Activated naive CD4-positive, alpha-beta T cell treated with anti-CD3 and anti-CD28 coated beads for 36 hours (primary cell): ENCODE measurements at regions not wholly inside any gene's neighbourhood (a gene's known extent, or its start where the extent isn't known, plus 50 kb on each side); places are given as distances from the start of the nearest gene placed in this dataset.

ENCODE experiments used
- CTCF ChIA-PET: fragments of 350-600 bp; sonication (Branson Sonifier 250); formaldehyde crosslinking; loops from one replicate; lab custom pipeline; 2021; ENCODE audit warnings: antibody characterized with exemption; lab: Charles Lee
- DNase-seq: peaks from one replicate; pipeline ENCODE4 v3.0.0-alpha.2; 2020
- H3K27ac Mint-ChIP-seq: one replicate; pipeline ENCODE4 v1.8.0; 2021; ENCODE audit warnings: mild to moderate bottlenecking, mixed read lengths
- H3K27me3 Mint-ChIP-seq: one replicate; pipeline ENCODE4 v1.8.0; 2021; ENCODE audit warnings: low read depth, mixed read lengths
- H3K36me3 Mint-ChIP-seq: one replicate; pipeline ENCODE4 v1.8.0; 2021; ENCODE audit warnings: low read depth, mixed read lengths
- H3K4me1 Mint-ChIP-seq: one replicate; pipeline ENCODE4 v1.8.0; 2021; ENCODE audit warnings: low read depth, mixed read lengths
- H3K4me3 Mint-ChIP-seq: one replicate; pipeline ENCODE4 v1.8.0; 2021; ENCODE audit warnings: mild to moderate bottlenecking, moderate library complexity, mixed read lengths
- H3K9me3 Mint-ChIP-seq: one replicate; pipeline ENCODE4 v1.8.0; 2021; ENCODE audit warnings: mixed read lengths
- intact Hi-C: fragments of 100-400 bp; cut with micrococcal nuclease; formaldehyde crosslinking; loops from one replicate; pipeline ENCODE4 v1.15.1; 2023

DNA sequence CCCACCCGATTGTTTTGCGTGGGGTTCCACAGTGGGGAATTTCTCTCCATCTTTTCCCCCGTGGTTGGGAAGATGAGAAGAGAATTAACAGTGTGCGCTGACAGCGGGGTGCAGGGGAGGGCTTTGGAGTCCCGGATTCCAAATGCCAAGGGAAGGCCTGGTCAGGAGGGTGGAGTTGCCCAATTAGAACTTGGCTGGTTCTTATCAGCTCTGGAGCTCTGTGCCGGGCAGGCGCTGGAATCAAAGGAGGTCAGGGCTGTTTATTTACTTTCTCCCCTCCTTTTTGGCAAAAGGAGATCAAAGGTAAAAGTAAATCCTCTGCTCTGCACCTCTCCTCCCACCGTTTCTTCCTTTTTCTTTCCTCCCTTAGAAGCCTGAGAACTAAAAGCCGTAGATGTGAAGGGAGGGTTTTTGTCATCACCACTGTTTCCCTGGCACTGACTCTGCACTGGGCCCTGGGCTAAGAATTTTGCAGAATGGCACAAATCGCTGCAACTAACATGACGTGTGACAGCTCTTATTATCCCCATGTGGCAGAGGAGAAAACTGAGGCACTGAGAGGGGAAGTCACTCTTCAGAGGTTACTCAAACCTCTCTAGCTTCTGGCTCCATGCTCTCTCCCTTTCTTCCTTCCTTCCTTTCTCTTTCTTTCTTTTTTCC, 95.2 kb upstream of the ZNF716 start:
- intact Hi-C loops: no loop called here
- no peaks in the 10 kb centered on the region for H3K4me1 Mint-ChIP-seq
- H3K27ac Mint-ChIP-seq: no peak overlapping the region
- H3K9me3 Mint-ChIP-seq: peaks cover 25% of the 10 kb centered on the region
- no peaks in the 10 kb centered on the region for H3K27me3 Mint-ChIP-seq
- no peak for DNase-seq
- no peak overlapping the region for H3K4me3 Mint-ChIP-seq
- peaks cover 5% of the 10 kb centered on the region for H3K36me3 Mint-ChIP-seq
- CTCF ChIA-PET: no interaction called here

GRCh38 chr7:57361406-57361805, 88.6 kb upstream of the ZNF716 start:
- H3K4me3 Mint-ChIP-seq: no peak overlapping the region
- DNase-seq: no peak
- peaks cover 4% of the 10 kb centered on the region for H3K36me3 Mint-ChIP-seq
- intact Hi-C loops: no loop called here
- H3K4me1 Mint-ChIP-seq: no peaks in the 10 kb centered on the region
- H3K27ac Mint-ChIP-seq: no peak overlapping the region
- H3K9me3 Mint-ChIP-seq: peaks cover 31% of the 10 kb centered on the region
- CTCF ChIA-PET: no interaction called here
- H3K27me3 Mint-ChIP-seq: no peaks in the 10 kb centered on the region

- intact Hi-C loops: no loop called here
- CTCF ChIA-PET: no interaction called here
- Mint-ChIP-seq H3K4me3 (no peak overlapping the region), H3K9me3 (peaks cover 36% of the 10 kb centered on the region), H3K27ac (no peak overlapping the region), H3K27me3 (no peaks in the 10 kb centered on the region), H3K4me1 (no peaks in the 10 kb centered on the region), H3K36me3 (peaks cover 7% of the 10 kb centered on the region)
- no peak for DNase-seq
These were observed 87.1 kb upstream of the ZNF716 start for GRCh38 chr7:57362868-57363267.

GRCh38 chr7:57363321-57363720, 86.7 kb upstream of the ZNF716 start:
- DNase-seq: no peak
- CTCF ChIA-PET: no interaction called here
- intact Hi-C loops: no loop called here
- no peaks in the 10 kb centered on the region for H3K27me3 Mint-ChIP-seq
- no peaks in the 10 kb centered on the region for H3K4me1 Mint-ChIP-seq
- no peak overlapping the region for H3K4me3 Mint-ChIP-seq
- peaks cover 38% of the 10 kb centered on the region for H3K9me3 Mint-ChIP-seq
- no peak overlapping the region for H3K27ac Mint-ChIP-seq
- H3K36me3 Mint-ChIP-seq: peaks cover 7% of the 10 kb centered on the region

- CTCF ChIA-PET: no interaction called here
- no peak overlapping the region for H3K4me3 Mint-ChIP-seq
- no peaks in the 10 kb centered on the region for H3K27me3 Mint-ChIP-seq
These were observed 84.9 kb upstream of the ZNF716 start for GRCh38 chr7:57364933-57365710.

GRCh38 chr7:57367171-57367570, 82.8 kb upstream of the ZNF716 start:
- no peak for DNase-seq
- H3K27me3 Mint-ChIP-seq: no peaks in the 10 kb centered on the region
- H3K9me3 Mint-ChIP-seq: peaks cover 23% of the 10 kb centered on the region
- peaks cover 7% of the 10 kb centered on the region for H3K36me3 Mint-ChIP-seq
- no peaks in the 10 kb centered on the region for H3K4me1 Mint-ChIP-seq
- intact Hi-C loops: no loop called here
- CTCF ChIA-PET: no interaction called here
- no peak overlapping the region for H3K27ac Mint-ChIP-seq
- H3K4me3 Mint-ChIP-seq: no peak overlapping the region

More at GRCh38 chr7:57364933-57365710, 84.9 kb upstream of the ZNF716 start:
- no peak overlapping the region for H3K27ac Mint-ChIP-seq
- DNase-seq: no peak
- peaks cover 27% of the 10 kb centered on the region for H3K9me3 Mint-ChIP-seq
- intact Hi-C loops: no loop called here
- peaks cover 7% of the 10 kb centered on the region for H3K36me3 Mint-ChIP-seq
- H3K4me1 Mint-ChIP-seq: no peaks in the 10 kb centered on the region

DNA sequence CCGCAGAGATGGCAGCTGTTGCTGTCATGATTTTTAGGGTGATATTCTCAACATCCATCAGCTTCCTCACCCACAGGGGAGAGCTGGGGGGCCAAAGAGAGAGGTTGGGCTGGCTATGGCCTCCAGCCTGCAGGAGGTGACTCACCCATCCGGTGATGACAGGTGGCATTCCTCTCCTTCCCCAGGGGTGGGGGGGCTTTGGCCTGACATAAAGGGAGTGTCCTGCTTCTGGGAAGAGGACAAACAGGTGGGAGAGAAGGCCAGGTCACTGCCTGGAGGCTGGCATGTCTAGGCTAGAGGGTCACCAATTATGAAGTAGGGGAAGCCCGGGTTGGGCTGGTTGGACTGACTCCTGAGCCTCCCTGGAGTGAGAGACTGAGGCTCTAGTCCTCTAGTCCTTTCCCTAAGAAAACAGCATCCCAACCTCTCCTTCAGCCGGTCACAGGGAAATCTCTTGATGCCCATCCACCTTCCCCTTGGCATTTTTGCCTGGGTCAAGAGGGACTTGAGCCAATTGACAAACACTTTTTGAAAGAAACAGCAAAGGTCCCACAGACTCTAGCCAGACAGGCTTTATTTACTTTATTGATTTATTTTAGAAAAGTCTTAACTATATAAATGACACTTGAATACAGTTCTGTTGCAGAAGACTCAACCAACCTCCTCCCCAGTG, 79.8 kb upstream of the ZNF716 start:
- CTCF ChIA-PET: no interaction called here
- Mint-ChIP-seq H3K36me3 (peaks cover 3% of the 10 kb centered on the region), H3K9me3 (peaks cover 28% of the 10 kb centered on the region), H3K27ac (no peak overlapping the region), H3K27me3 (no peaks in the 10 kb centered on the region), H3K4me3 (no peak overlapping the region), H3K4me1 (no peaks in the 10 kb centered on the region)
- no peak for DNase-seq
- intact Hi-C loops: no loop called here

GRCh38 chr7:57370739-57371098, 79.3 kb upstream of the ZNF716 start:
- CTCF ChIA-PET: no interaction called here
- intact Hi-C loops: no loop called here
- Mint-ChIP-seq H3K4me3 (no peak overlapping the region), H3K4me1 (no peaks in the 10 kb centered on the region), H3K27ac (no peak overlapping the region), H3K9me3 (peaks cover 28% of the 10 kb centered on the region), H3K27me3 (no peaks in the 10 kb centered on the region), H3K36me3 (peaks cover 3% of the 10 kb centered on the region)
- no peak for DNase-seq

DNA sequence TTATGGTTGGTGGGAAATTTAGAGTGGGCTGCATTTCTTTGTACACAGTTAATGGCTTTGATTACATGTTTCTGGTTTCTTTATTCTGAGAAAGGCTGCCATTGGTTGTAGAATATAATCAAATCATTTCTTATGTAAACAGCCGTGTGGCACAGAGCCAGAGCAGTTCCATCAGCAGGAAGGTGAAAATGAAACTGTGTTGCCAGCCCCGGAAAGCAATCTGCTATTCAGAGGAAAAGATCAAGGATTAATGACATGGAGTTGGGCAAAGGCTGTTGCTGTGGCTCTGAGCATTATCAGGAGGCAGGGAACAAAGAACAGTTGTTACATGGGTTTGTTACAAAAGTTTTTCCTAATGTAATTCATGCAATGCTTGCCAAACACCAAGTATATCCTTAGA, 74.2 kb upstream of the ZNF716 start:
- Mint-ChIP-seq H3K36me3 (no peaks in the 10 kb centered on the region), H3K4me3 (no peak overlapping the region), H3K27ac (no peak overlapping the region), H3K27me3 (no peaks in the 10 kb centered on the region), H3K9me3 (peaks cover 30% of the 10 kb centered on the region), H3K4me1 (no peaks in the 10 kb centered on the region)
- no peak for DNase-seq
- intact Hi-C loops: no loop called here
- CTCF ChIA-PET: no interaction called here

GRCh38 chr7:57381581-57381980, 68.4 kb upstream of the ZNF716 start:
- H3K4me1 Mint-ChIP-seq: no peaks in the 10 kb centered on the region
- no peak overlapping the region for H3K4me3 Mint-ChIP-seq
- H3K9me3 Mint-ChIP-seq: peaks cover 23% of the 10 kb centered on the region
- CTCF ChIA-PET: no interaction called here
- intact Hi-C loops: no loop called here
- no peak for DNase-seq
- H3K27me3 Mint-ChIP-seq: no peaks in the 10 kb centered on the region
- H3K27ac Mint-ChIP-seq: no peak overlapping the region
- H3K36me3 Mint-ChIP-seq: no peaks in the 10 kb centered on the region

DNA sequence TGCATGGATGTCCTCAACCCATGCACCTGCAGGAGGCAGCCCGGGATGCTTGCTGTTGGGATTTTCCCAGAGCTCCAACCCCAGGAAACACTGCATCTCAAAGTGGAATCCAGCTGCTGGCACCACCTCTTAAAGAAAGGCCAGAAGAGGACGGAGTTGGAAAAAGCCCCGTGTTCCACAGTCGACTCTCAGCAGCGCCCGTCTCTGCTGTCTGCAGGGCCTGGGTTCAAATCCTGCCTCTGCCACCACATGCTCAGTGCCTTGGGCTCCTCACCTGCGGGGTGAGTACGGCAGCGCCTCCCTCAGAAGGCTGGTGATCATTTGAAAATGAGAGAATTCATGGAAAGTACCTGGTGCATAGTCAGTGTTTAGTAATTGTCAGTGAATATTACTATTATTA, 65.6 kb upstream of the ZNF716 start:
- Mint-ChIP-seq H3K9me3 (peaks cover 34% of the 10 kb centered on the region), H3K27me3 (no peaks in the 10 kb centered on the region), H3K4me3 (no peak overlapping the region), H3K27ac (no peak overlapping the region), H3K4me1 (no peaks in the 10 kb centered on the region), H3K36me3 (no peaks in the 10 kb centered on the region)
- DNase-seq: no peak
- intact Hi-C loops: no loop called here
- CTCF ChIA-PET: no interaction called here

- Mint-ChIP-seq H3K4me3 (no peak overlapping the region), H3K4me1 (no peaks in the 10 kb centered on the region), H3K27me3 (no peaks in the 10 kb centered on the region), H3K9me3 (peaks cover 36% of the 10 kb centered on the region), H3K36me3 (no peaks in the 10 kb centered on the region), H3K27ac (no peak overlapping the region)
- CTCF ChIA-PET: no interaction called here
- DNase-seq: no peak
- intact Hi-C loops: no loop called here
These were observed 64.3 kb upstream of the ZNF716 start for GRCh38 chr7:57385668-57386067.

- intact Hi-C loops: no loop called here
- Mint-ChIP-seq H3K4me1 (no peaks in the 10 kb centered on the region), H3K27ac (no peak overlapping the region), H3K4me3 (no peak overlapping the region), H3K9me3 (peaks cover 34% of the 10 kb centered on the region), H3K27me3 (no peaks in the 10 kb centered on the region), H3K36me3 (no peaks in the 10 kb centered on the region)
- no peak for DNase-seq
- CTCF ChIA-PET: no interaction called here
These were observed 61.2 kb upstream of the ZNF716 start for GRCh38 chr7:57388761-57389160.
